Hematopoietic multipotent progenitor cell treated with erythropoietin and hydrocortisone succinate and interleukin-3 and kit ligand, for 17 days (in vitro differentiated cells): ENCODE measurements at regions not wholly inside any gene's neighbourhood (a gene's known extent, or its start where the extent isn't known, plus 50 kb on each side); places are given as distances from the start of the nearest gene placed in this dataset.
"Not testable (repeated sequence)": the region's sequence is repeated elsewhere in the genome, so short reads cannot be mapped to it uniquely, and the experiment has no call there.

Source experiments
- DNase-seq: peaks from one replicate; pipeline ENCODE4 v3.0.0-alpha.2; 2015; ENCODE audit warnings: low spot score

DNA sequence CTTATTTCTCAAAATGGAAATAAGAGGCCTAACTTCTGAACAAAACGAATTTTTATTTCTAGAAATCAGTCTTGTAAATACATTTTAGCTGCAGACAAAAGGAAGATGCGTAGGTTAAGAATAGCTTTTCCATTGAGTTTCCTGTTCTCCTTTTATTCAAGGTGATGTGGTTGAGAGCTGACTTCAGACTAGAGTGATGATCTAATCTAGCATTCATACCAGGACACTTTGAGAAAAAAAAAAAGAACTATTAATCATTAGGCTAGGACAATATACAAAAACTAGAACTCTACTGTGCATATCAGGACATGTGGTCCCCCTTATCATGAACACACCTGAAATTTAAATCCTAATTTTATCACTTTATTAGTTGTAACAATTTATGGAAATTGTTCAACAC is 884.5 kb upstream of the EPHA5 start:
- DNase-seq, result no peak

- not testable (repeated sequence) for DNase-seq
These were observed 875.0 kb upstream of the EPHA5 start for GRCh38 chr4:66545301-66545700.

GRCh38 chr4:66544281-66544680 is 874.0 kb upstream of the EPHA5 start:
- no peak for DNase-seq

DNA sequence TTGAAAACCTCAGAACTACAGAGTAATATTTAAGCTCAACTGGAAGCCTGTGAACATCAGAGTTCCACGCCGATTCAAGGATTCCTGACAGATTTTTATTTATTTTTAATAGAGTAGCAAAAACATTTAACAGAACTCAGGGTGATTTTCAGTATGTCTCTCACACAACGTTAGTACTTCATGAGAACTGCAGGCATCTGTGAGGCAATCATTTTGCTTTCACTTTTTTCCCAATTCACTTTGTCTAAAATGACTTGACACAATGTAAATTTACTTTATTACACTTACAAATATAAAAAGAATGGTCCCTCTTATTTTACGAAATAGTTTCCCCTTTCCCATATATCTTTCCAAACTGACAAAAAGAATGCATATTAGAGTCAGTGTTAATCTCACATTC is 869.5 kb upstream of the EPHA5 start:
- no peak for DNase-seq

DNA sequence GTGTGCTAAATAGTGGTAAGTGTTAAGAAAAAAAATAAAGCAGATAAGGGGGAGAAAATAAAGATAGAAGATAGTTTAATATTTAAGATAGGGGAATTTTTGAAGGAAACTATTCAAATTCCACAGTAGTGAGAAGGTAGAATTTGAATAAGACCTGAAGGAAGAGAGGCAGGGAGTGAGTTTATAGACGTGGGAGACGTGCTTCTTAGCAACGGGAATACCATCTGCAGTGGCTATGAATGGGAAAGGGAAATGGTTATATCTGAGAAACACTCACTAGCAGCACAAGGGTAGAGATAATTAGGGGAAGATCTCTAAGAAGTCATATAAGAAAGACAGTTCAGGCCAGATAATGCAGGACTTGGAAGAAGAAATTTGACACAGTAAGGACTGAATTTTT is 854.5 kb upstream of the EPHA5 start:
- DNase-seq, result no peak

DNA sequence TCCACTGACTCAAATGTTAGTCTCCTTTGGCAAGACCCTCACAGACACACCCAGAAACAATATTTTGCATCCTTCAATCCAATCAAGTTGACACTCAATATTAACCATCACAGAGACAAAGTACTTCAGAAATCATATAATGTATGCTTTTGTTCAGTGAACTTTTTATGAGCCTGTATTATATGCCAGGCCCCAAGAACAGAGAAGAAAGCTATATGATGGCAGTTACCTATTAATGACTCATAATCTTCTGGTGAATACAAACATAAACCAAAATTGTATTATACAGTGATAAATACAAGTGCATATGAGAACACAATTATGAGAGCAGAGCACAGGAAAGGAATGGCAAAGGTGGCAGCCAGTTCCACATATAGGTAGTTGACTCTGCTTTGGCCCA is 852.0 kb upstream of the EPHA5 start:
- no peak for DNase-seq

GRCh38 chr4:66516940-66517339 is 846.7 kb upstream of the EPHA5 start:
- DNase-seq, result no peak

GRCh38 chr4:66506985-66507384 is 836.7 kb upstream of the EPHA5 start:
- no peak for DNase-seq

- no peak for DNase-seq
These were observed 831.7 kb upstream of the EPHA5 start for GRCh38 chr4:66501997-66502396.

DNA sequence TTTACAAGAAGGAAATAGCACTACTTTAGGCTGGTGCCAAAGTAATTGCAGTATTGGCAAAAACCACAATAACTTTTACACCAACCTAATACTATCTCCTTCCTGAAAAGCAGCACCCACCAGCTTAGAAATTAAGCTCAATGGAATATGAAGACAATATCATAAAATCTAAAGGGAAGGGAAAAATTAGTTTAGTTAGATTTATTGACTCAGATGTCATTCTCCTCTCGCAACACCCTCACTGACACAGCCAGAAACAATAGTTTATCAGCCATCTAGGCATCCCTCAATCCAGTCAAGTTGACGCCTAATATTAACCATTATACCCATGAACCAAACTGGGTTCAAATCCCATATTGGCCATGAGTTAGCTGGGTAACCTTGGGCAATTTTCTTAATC is 820.4 kb upstream of the EPHA5 start:
- DNase-seq, result no peak

GRCh38 chr4:66489783-66490452 is 819.6 kb upstream of the EPHA5 start:
- no peak for DNase-seq

DNA sequence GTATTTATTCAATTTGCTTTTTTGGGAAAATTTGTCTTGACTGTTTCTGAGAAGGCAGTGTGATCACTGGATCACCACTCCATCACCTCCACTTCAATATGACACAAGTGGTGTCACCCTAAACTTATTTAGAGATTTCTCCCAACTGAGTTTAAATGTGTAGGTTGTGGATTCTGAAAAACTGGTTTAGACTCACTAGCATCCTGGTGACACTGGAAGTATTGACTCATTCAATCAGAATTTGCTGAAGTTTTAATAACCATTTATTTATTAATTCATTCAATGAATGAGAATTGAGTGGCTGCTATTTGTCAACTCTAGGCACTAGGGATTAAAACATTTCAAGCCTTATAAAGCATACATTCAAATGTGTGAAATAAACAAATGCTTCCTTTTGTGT is 819.1 kb upstream of the EPHA5 start:
- no peak for DNase-seq

DNA sequence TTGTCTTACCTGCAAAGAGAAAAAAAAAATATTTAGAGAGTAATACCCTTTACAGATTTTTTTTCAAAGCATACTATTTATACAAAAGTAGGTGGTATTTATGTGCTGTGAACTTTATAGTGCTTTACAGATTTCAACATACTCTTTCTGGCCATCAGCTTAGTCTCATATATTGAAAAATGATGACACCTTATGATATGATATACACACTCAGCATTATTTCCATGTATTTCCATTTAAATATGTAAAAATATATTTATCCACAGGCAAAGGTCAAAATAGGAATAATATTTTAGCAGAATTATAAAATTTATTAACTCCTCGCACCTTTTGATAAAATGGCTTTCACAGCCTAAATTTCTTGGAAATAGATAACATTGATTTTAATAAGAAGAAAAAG is 815.8 kb upstream of the EPHA5 start:
- DNase-seq, result no peak

GRCh38 chr4:66482186-66482585 is 811.9 kb upstream of the EPHA5 start:
- no peak for DNase-seq

DNA sequence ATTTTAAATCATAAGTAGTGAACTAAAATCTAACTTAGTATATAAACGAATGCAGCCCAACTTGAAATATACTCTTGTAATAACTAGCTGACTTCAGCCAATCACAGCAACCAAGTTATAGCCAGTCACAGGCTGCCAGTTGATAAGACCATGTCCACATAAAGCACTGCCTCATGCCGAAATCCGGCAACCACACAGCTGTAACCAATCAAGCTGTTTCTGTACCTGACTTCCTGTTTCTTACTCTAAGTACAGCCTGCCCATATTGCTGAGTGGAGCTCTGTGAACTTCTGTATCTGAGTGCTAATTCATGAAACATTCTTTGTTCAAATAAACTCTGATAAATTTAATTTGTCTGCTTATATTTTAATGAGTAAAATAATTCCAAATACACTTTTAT is 805.3 kb upstream of the EPHA5 start:
- no peak for DNase-seq

DNA sequence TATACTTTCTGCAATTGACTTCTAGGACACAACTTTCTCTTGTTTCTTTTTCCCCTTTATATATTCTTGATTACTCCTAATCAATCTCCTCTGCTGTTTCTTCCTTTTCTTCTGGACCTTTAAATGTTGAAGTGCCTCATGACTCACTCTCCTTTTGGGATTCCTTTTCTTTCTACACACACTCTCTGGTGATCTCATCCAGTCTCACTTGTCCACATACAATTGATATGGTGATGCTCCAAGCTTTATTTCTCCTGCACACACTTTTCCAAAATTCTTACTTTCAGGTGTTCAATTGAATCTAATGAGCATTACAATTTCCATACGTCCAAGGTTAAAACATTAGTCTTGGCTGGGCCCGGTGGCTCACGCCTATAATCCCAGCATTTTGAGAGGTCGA is 794.8 kb upstream of the EPHA5 start:
- DNase-seq, result no peak

DNA sequence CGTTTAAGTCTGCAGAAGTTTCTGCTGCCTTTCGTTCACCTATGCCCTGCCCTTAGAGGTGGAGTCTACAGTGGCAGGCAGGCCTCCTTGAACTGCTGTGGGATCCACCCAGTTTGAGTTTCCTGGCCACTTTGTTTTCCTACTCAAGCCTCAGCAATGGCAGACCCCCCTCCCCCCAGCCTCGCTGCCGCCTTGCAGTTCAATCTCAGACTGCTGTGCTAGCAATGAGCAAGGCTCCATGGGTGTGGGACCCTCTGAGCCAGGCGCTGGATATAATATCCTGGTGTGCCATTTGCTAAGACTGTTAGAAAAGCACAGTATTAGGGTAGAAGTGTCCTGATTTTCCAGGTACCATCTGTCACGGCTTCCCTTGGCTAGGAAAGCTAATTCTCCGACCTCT is 792.6 kb upstream of the EPHA5 start:
- not testable (repeated sequence) for DNase-seq

DNA sequence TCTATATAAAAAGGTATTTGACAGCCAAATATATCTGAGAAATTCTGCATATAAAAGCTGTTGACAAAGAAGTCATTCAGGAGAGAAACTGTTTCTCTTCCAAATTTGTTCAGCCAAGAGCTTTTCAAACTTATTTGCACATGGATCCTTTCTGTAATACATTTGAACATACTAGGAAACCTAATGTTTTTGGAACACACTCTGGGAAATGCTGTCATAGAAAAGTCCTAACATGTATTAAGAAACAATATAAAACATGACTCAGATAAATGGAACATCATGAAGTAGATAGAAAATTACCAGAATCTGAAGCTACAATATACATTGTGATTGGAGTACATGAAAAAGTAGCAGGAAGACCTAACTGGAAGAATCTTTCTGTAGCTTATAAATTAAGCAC is 781.5 kb upstream of the EPHA5 start:
- no peak for DNase-seq

DNA sequence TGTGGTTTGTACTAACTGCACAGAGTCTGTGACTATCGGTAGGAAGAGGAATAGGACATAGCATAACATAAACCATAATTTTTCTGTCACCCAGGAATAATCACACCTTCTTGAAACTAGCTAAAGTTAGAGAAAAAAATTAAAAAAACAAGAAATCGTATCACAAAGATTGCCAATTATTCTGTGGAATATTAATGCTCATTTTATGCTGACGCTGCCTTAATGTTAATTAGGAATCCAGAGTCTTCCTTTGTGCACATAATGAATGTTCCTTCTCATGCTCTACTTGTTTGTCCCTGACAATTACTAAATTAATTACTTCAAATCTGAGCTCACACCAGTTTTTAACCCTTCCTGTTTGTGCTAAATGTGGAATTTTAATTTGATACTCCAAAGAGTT is 772.7 kb upstream of the EPHA5 start:
- DNase-seq, result no peak

- no peak for DNase-seq
These were observed 769.2 kb upstream of the EPHA5 start for GRCh38 chr4:66439508-66439907.

GRCh38 chr4:66433706-66434105 is 763.4 kb upstream of the EPHA5 start:
- no peak for DNase-seq

GRCh38 chr4:66430856-66431255 is 760.6 kb upstream of the EPHA5 start:
- no peak for DNase-seq

GRCh38 chr4:66429276-66429675 is 759.0 kb upstream of the EPHA5 start:
- DNase-seq, result no peak

DNA sequence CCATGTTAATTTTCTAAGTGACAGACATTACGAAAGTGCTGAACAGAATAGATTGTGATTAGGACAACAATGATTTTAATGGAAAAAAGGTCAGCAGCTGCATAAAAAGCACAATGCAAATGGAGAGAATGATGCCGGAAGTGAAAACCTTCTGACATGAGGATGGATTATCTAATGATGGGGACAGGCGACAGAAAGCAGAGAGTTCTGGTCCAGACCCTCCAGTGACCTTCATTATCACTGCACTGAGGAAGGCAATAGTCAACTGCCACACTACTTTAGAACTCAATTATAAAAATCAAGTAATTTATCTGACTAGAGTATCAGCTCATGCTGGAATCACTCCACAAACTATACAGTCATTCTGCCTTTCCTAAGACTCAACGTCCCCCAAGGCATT is 746.1 kb upstream of the EPHA5 start:
- no peak for DNase-seq

- no peak for DNase-seq
These were observed 733.9 kb upstream of the EPHA5 start for GRCh38 chr4:66404141-66404540.
